Uterus (tissue), 3 donors: ENCODE measurements at regions not wholly inside any gene's neighbourhood (a gene's known extent, or its start where the extent isn't known, plus 50 kb on each side); places are given as distances from the start of the nearest gene placed in this dataset.

Experiments used
- DNase-seq, 2 donors: peaks; one replicate each; pipeline ENCODE4 v3.0.0-alpha.2; 2019 to 2020
- H3K27ac ChIP-seq, 2 donors: fragments of 200-600 bp; sonication (generic); 1 replicate in 1 of 2; 2 replicates in 1 of 2; pipeline ENCODE4 v1.5.1; 2016 to 2018
- H3K27me3 ChIP-seq, 2 donors: fragments of 200-600 bp; sonication (generic); one replicate each; pipeline ENCODE4 v1.5.1; 2018 to 2019; ENCODE audit warnings: control low read depth in 1 of 2
- H3K36me3 ChIP-seq, 2 donors: fragments of 200-600 bp; sonication (generic); one replicate each; pipeline ENCODE4 v1.5.1; 2019; ENCODE audit warnings: control low read depth in 1 of 2
- H3K4me1 ChIP-seq, 2 donors: fragments of 200-600 bp; sonication (generic); one replicate each; pipeline ENCODE4 v1.5.1; 2018 to 2019; ENCODE audit warnings: control low read depth in 1 of 2
- H3K4me3 ChIP-seq, 2 donors: fragments of 200-600 bp; sonication (generic); 1 replicate in 1 of 2; 2 replicates in 1 of 2; pipeline ENCODE4 v1.5.1; 2018 to 2019; ENCODE audit warnings: mild to moderate bottlenecking in 1 of 2
- H3K9me3 ChIP-seq, 2 donors: fragments of 200-600 bp; sonication (generic); one replicate each; pipeline ENCODE4 v1.5.1; 2019; ENCODE audit warnings: control low read depth in 1 of 2
- POLR2A ChIP-seq, 2 donors: fragments of 450-650 bp; IDR thresholded peaks; one replicate each; pipeline ENCODE4 v1.6.1; 2016; ENCODE audit warnings: antibody characterized with exemption in 2 of 2, mild to moderate bottlenecking in 1 of 2, moderate library complexity in 1 of 2
- intact Hi-C: fragments of 100-400 bp; cut with DNase I; formaldehyde crosslinking; loops from one replicate; pipeline ENCODE4 v1.15.1; 2023; ENCODE audit warnings: low total_unique reads
- TF ChIP-seq, protein P1 (sequence below), 4 experiments: fragments of 200-600 bp in 2 of 4; fragments of 450-650 bp in 2 of 4; sonication (generic) in 2 of 4; IDR thresholded peaks; one replicate each; pipeline ENCODE4 v1.5.1; 2016 to 2019; ENCODE audit warnings: antibody characterized with exemption in 4 of 4, mild to moderate bottlenecking in 2 of 4, moderate library complexity in 1 of 4
- donor health status: DM: yes; HTN: yes; CAD: no.

DNA sequence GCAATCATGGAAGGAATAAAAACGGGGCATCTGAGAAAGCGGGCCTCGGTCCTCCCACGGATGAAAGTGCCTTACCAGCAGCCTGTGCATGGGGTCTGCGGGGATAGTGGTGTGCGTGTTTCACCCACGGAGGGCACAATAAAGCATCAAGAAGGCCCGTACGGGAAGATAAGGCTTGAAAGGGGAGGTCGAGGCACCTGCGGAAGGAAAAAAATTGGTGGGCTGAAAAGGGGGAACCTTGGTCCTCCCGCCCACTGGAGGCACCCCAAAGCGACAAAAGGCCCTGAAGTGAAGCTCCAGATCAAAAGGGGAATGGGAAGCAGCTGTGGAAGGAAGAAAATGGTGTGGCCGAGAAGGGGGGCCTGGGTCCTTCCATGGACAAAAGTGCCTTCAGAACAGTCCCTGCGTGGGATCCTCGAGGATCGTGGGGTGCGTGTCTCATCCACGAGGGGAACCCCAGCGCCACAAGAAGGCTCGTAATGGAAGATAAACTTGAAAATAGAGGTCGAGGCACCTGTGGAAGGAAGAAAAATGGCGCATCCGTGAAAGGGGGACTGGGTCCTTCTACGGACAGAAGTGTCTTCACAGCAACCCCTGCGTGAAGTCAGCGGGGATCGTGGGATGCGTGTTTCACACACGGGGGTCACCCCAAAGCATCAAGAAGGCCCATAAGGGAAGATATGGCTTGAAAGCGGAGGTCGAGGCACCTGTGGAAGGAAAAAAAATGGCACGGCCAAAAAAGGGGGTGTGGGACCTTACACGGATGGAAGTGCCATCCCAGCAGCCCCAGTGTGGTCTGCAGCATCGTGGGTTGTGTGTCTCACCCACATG lies 276.9 kb downstream of the ALG10 start:
- Histone ChIP-seq H3K27me3 (no peaks in the 10 kb centered on the region), H3K27ac (no peak overlapping the region), H3K9me3 (peaks cover 0 to 3% of the 10 kb centered on the region in 2 donors), H3K36me3 (no peaks in the 10 kb centered on the region), H3K4me3 (no peak overlapping the region), H3K4me1 (no peaks in the 10 kb centered on the region)
- intact Hi-C loops: no loop called here
- DNase-seq: no peak
- no peak for TF ChIP-seq POLR2A (IDR thresholded peaks at IDR 0.05)
- TF ChIP-seq, protein P1, sequence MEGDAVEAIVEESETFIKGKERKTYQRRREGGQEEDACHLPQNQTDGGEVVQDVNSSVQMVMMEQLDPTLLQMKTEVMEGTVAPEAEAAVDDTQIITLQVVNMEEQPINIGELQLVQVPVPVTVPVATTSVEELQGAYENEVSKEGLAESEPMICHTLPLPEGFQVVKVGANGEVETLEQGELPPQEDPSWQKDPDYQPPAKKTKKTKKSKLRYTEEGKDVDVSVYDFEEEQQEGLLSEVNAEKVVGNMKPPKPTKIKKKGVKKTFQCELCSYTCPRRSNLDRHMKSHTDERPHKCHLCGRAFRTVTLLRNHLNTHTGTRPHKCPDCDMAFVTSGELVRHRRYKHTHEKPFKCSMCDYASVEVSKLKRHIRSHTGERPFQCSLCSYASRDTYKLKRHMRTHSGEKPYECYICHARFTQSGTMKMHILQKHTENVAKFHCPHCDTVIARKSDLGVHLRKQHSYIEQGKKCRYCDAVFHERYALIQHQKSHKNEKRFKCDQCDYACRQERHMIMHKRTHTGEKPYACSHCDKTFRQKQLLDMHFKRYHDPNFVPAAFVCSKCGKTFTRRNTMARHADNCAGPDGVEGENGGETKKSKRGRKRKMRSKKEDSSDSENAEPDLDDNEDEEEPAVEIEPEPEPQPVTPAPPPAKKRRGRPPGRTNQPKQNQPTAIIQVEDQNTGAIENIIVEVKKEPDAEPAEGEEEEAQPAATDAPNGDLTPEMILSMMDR (IDR thresholded peaks at IDR 0.05): no peak

DNA sequence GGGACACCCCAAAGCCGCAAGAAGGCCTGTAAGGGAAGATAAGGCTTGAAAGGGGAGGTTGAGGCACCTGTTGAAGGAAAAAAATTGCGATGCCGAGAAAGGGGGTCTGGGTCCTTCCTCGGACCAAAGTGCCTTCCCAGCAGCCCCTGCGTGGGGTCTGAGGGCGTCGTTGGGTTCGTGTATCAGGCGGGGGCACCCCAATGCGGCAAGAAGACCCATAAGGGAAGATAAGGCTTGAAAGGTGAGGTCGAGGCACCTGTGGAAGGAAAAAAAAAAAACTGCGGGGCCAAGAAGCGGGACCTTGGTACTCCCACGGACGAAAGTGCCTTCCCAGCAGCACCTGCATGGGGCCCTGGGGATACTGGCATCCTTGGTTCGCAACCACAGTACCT lies 277.5 kb downstream of the ALG10 start:
- no peak for TF ChIP-seq POLR2A (IDR thresholded peaks at IDR 0.05)
- TF ChIP-seq, protein P1 (IDR thresholded peaks at IDR 0.05): no peak
- Histone ChIP-seq H3K36me3 (no peaks in the 10 kb centered on the region), H3K4me3 (no peak overlapping the region), H3K27me3 (no peaks in the 10 kb centered on the region), H3K9me3 (peaks cover 0 to 8% of the 10 kb centered on the region in 2 donors), H3K27ac (no peak overlapping the region), H3K4me1 (no peaks in the 10 kb centered on the region)
- intact Hi-C loops: no loop called here
- no peak for DNase-seq

DNA sequence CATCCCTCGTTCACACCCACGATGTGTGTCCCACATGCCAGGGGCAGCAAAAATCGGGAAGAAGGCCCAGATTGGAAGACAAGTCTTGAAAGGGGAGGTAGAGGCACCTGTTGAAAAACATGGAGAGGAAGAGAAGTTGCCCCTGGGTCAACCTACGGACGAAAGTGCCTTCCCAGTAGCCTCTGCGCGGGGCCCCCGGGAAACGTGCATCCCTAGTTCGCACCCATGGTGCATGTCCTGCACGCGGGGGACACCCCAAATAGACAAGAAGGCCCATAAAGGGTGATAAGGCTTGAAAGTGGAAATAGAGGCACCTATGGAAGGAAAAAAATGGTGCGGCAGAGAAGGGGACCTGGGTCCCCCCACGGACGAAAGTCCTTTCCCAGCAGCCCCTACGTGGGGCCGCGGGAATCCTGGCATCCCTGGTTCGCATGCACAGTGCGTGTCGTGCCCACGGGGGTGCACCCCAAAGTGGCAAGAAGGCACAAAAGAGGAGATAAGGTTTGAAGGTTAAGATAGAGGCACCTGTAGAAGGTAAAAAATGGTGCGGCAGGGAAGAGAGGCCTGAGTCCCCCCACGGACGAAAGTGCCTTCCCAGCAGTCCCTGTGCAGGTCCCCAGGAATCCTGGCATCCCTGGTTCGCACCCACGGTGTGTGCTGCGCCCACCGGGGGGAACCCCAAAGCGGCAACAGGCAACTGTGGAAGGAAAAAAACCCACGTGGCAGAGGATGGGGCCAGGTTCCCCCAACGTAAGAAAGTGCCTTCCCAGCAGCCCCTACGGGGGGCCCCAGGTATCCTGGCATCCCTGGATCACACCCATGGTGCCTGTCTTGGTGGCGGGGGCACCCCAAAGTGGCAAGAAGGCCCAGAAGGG lies 278.3 kb downstream of the ALG10 start:
- Histone ChIP-seq H3K4me3 (no peak overlapping the region), H3K4me1 (no peaks in the 10 kb centered on the region), H3K27me3 (no peaks in the 10 kb centered on the region), H3K36me3 (no peaks in the 10 kb centered on the region), H3K27ac (no peak overlapping the region), H3K9me3 (peaks cover 0 to 11% of the 10 kb centered on the region in 2 donors)
- TF ChIP-seq, protein P1 (IDR thresholded peaks at IDR 0.05): no peak
- no peak for TF ChIP-seq POLR2A (IDR thresholded peaks at IDR 0.05)
- no peak for DNase-seq
- intact Hi-C loops: no loop called here

DNA sequence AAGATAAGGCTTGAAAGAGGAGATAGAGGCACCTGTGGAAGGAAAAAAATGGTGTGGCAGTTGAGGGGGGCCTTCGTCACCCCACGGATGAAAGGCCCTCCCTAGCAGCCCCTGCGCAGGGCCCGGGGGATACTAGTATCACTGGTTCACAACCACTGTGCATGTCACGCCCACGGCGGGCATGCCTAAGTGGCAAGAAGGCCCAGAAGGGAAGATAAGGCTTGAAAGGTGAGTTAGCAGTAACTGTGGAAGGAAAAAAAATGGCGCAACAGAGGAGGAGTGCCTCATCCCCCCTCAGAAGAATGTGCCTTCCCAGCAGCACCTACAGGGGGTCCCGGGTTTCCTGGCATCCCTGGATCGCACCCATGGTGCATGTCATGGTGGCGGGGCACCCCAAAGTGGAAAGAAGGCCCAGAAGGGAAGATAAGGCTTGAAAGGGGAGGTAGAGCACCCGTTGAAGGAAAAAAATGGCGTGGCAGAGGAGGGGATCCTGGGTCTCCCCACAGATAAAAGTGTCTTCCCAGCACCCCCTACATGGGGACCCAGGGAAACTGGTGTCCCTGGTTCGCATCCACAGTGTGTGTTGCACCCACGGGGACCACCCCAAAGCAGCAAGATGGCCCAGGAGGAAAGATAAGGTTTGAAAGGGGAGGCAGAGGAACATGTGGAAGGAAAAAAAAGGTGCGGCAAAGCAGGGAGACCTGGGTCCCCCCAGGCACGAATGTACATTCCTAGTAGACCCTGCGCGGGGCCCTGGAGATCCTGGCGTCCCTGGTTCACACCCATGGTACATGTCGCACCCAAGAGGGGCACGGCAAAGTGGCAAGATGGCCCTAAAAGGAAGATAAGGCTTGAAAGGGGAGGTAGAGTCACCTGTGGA lies 279.2 kb downstream of the ALG10 start:
- intact Hi-C loops: no loop called here
- Histone ChIP-seq H3K27me3 (no peaks in the 10 kb centered on the region), H3K9me3 (peaks cover 0 to 11% of the 10 kb centered on the region in 2 donors)

More for the DNA sequence above, 279.2 kb downstream of the ALG10 start:
- DNase-seq: no peak
- H3K4me3 ChIP-seq: no peak overlapping the region
- no peak overlapping the region for H3K27ac ChIP-seq
- TF ChIP-seq, protein P1 (IDR thresholded peaks at IDR 0.05): no peak
- no peak for TF ChIP-seq POLR2A (IDR thresholded peaks at IDR 0.05)
- no peaks in the 10 kb centered on the region for H3K4me1 ChIP-seq
- H3K36me3 ChIP-seq: no peaks in the 10 kb centered on the region
